Activated gamma-delta T cell treated with Interleukin-2 at 50 U/mL for 16 hours (primary cell): ENCODE measurements at regions not wholly inside any gene's neighbourhood (a gene's known extent, or its start where the extent isn't known, plus 50 kb on each side); places are given as distances from the start of the nearest gene placed in this dataset.
"Not testable (repeated sequence)": the region's sequence is repeated elsewhere in the genome, so short reads cannot be mapped to it uniquely, and the experiment has no call there.

Experiments
- DNase-seq: peaks from one replicate; pipeline ENCODE4 v3.0.0-alpha.2; 2020

DNA sequence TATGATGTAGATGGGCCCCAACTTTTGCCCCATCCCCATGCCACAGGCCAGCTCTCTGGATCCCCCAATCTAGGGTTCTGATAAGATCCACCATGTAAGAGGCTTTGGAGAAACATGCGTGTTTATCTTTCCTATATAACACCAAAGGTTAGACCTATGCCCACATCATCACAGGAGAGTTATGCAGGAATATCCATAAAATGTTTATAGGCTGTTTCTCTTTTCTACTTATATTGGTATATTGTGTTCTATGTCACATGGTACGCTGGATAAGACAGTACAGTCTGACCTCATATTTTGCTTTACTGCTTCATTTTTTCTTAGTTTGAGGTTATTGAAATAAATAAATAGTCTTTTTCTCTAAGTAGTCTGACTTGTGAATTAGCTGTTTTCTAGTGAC is 1013.9 kb upstream of the GYPC start:
- DNase-seq: no peak

DNA sequence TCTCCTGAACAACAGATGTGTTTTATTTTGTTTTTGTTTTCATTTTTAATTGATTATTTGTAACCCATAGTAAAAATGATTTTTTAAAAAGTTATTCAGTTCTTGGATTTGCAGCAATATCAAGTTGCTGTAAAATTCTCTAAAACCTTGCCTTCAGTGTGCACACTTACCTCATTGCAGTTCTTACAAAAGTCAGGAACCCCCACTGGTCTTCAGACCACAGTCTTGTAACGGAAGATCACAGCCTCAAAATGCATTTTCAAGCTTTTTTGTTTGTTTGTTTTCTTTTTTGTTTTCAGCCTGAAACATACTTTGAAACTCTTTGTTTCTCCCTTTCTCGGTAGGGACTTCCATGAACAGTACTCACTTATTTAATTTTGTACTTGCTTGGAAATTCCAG is 1012.8 kb upstream of the GYPC start:
- DNase-seq: no peak

DNA sequence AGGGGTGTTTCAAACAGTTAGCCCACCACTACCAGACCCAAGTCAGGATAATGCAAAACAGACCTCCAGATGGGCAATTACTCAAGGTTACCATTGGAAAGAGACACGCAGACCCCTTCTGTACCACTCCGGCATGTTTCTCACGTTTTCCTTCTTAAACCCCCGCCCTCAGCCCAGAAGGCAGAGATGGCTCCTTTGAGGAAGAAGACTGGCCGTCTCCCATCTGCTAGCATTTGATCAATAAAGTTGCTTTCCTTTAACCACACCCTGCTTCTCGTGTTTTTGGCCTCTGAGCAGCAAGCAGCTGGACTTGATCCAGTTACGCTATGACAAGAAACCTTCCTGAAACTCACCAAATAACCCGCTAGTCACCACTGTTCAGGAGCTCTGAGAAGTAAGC is 1012.4 kb upstream of the GYPC start:
- DNase-seq: no peak

DNA sequence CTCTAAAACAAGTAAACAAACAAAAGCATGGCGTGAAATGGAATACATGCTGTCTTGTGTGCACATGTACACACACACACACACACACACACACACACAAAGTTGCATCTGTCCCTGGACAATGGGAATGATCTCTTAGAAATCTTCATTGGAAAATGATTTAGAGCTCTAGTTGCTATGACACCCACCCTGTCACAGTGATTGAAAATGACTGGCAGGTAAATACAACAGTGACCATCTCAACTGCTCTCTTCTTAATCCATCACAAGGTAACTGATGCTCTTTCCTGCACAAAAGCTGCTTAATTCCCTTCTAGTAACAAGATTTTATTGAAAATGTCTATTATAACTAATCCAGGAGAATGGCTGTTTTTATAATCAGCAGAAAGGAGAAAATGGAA is 1011.7 kb upstream of the GYPC start:
- no peak for DNase-seq

DNA sequence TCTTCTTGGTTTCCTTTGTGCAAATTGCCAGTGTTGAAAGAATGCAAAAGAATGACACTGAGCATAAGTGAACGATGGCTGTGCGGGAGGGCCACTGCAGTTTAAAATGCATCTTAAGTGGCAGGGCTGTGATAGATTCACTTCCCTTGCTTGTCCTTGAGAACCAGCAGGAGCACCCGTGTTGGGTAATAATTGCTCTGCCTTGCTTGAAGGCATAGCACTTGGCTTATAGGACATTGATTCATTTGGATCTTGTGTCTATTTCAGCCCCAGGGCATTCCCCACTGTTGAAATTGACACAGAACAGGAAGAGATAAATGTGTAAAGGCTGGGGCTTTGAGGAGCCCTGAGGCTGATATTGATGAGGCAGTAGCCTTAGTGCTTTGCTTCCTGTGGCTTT is 1003.7 kb upstream of the GYPC start:
- no peak for DNase-seq

DNA sequence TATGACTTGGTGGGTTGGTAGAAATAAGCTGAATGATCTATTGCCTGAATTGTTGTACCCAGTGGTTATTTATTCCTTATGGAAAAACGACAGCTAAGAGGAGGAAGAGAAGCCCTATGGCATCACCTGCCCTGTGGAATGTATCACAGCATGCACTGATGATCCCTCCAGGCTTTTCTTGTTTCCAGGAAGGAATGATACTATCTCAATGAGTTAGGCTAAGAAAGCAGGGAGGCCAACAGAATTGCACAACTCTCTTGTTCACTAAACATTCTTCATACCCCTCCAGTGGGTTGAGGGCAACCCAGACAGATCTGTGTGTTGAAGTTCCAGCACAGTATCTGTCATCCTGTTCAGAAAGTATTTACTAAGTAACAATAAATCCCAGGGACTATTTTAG is 1001.7 kb upstream of the GYPC start:
- DNase-seq: no peak

DNA sequence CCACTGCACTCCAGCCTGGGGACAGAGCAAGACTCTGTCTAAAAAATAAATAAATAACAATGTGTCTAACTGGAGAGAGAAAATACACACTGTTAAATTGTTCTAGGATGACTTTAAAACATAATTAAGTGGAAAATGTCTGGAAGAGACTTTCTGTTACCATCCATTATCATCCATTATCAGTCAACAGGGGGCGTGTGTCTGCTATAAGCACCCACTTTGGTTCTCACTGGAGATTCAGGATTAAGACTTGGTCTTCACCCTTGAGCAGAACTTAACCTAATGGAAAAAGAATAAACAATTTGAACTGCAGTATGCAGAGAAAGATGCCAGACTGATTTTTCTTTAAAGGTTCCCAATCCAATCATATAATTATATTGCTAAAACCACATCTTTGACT is 999.8 kb upstream of the GYPC start:
- DNase-seq: no peak

DNA sequence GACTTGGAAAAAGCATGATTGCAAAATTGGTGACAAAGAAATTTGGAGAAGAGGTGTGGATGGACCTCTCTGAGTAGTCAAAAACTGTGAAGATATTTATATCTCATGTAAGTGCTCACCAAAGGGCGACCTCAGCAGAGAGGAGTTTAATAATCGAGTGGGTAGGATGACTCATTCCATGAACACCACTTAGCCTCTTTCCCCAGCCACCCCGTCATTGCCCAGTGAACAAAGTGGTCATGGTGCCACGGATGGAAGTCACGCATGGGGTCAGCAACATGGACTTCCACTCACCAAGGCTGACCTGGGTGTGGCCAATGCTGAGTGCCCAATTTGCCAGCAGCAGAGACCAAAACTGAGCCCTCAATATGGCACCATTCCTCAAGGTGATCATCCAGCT is 997.4 kb upstream of the GYPC start:
- no peak for DNase-seq

DNA sequence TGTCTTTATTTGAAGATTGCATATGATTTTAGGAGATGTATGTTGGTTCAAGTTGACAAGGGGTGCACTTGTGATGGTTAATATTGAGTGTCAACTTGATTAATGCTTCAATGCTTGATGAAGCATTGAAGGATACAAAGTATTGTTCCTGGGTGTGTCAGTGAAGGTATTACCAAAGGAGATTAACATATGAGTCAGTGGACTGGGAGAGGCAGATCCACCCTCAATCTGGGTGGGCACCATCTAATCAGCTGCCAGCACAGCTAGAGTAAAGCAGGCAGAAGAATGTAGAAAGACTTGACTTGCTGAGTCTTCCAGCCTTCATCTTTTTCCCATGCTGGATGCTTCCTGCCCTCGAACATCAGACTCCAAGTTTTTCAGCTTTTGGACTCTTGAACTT is 995.6 kb upstream of the GYPC start:
- DNase-seq: not testable (repeated sequence)

DNA sequence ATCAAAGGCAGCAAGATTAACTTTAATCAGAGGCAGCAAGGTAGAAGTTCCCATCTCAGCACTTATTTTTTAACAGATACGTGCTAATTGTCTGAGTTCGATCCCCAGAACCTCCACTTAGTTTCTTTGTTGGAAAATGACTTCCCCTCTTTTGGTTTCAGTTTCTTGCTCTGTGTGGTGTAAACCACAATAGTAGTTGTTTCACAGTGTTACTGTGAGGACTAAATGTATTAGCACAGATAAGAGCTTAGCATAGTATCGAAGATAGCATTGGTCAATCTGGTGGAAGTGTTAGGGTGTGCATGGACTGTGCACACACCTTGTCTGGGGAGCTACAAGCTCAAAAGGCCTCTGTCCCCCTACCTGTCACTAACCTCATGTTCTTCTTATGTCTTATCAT is 988.3 kb upstream of the GYPC start:
- DNase-seq: no peak

DNA sequence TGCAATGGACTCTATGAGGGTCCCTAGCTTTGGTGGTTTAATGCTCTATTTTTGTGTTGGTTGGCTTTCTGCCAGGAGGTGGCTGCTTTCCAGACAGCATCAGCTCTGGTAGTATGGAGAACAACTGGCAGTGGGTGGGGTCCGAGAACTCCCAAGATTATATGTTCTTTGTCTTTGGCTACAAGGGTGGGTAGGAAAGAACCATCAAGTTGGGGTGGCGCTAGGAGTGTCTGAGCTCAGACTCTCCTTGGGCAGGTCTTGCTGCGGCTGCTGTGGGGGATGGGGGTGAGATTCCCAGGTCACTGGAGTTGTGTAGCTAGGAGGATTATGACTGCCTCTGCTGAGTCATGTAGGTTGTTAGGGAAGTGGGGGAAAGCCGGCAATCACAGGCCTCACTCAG is 976.1 kb upstream of the GYPC start:
- no peak for DNase-seq

DNA sequence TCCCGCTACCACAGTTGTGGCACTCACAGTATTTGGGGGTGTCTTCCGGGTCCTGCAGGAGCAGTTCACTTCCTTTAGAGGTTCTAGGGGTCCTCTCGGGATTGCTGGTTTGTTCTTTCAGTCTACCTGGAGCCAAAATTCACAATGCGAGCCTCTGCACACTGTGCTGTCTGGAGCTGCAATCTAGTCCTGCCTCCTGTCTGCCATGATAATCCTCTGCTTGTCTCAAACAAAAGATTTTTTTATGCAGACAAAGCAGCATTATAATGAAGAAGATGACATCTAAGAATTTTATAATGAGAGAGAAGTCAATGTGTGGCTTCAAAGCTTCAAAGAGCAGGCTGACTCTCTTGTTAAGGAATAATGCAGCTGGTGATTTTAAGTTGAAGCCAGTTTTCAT is 975.1 kb upstream of the GYPC start:
- DNase-seq: no peak

DNA sequence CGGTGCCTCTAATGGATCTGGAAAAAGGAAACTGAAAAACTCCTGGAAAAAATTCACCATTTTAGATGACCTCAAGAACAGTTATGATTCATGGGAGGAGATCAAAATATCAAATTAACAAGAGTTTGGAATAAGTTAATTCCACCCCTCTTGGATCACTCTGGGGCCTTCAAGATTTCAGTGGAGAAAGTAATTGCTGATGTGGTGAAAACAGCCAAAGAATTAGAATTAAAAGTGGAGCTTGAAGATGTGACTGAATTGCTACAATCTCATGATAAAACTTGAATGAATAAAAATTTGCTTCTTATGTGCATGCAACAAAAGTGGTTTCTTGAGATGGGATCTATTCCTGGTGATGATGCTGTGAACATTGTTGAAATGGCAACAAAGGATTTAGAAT is 974.4 kb upstream of the GYPC start:
- DNase-seq: no peak

DNA sequence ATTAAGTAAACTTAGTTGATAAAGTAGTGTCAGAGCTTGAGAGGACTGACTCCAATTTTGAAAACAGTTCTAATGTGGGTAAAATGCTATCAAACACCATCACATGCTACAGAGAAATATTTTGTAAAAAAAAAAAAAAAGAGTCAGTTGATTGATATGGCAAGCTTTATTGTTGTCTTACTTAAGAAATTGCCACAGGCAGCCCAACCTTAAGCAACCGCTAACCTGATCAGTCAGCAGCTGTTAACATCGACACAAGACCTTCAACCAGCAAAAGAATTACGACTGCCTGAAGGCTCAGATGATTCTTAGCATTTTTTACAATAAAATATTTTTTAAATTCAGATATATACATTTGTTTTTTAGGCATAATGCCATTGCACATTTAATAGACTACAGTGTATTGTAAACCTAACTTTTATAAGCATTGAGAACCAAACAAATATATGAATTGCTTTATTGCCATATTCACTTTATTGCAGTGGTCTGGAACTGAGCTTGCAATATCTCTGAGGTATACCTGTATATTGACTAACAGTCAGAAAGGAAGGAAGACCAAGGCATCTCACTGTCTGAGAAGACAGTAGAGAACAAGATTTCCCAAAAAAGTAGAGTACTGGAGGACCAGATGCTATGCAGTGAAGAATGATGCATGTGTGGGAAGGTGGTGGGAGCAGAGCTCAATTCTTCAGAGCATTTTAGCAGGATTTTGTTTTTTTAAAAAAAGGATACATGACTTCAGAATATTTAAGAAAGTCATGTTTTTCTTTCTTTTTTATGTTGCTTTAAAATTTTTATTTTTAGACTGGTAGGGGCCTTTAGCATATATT is 973.8 kb upstream of the GYPC start:
- no peak for DNase-seq

DNA sequence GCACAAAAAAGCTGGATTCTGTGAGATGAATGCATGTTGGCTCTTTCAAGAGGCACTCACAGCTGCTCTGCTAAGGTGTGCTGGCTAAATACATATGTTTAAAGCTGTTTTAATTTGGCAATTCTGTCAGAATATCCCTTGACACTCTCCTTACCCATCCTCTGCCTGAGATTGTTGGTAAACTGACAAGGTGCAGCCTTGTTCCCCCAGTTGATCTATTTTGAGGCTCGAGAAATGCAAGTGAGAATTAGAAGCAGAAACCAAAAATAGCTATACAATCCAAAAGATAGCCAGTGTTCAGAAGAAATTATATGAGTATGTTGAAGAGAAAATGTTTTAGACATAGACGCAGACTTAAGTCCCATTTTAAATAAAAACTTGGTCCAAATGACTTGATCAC is 971.7 kb upstream of the GYPC start:
- DNase-seq: no peak

DNA sequence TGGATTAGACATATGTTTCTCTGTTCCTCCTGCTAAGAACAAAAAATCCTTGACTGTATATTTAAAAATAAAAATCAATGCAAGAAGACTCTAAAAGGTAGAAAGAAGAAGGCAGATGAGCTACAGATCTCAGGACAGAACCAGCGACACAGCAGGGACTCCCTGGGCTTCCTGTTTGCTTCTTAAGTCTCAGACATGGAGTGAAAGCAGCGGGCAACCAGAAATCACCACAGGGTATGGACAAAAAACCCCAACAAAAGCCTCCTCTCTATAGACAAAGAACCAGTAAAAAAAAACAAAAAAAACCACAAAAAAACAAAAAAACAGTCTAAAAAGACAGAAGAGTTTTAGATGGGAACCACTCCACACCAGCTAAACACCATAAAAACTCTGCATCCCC is 971.0 kb upstream of the GYPC start:
- no peak for DNase-seq

DNA sequence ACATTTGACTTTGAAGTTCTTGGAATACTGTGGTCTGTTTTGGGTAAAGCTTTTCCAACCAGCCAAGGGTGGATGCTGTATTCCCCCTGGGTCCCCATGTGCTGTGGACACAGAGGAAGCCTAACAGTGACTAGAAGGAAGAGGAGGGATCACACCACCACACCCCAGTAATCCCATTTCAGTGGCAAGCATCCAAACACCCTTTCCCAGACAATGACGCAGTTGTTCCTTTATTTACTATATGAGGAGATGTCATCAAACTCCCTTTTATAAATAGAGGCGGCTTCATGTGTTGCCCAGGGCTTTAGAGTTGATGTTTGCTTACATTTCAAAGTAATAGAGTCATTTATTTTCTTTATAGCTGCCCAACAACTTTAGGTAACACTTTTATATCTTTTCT is 959.4 kb upstream of the GYPC start:
- DNase-seq: no peak

DNA sequence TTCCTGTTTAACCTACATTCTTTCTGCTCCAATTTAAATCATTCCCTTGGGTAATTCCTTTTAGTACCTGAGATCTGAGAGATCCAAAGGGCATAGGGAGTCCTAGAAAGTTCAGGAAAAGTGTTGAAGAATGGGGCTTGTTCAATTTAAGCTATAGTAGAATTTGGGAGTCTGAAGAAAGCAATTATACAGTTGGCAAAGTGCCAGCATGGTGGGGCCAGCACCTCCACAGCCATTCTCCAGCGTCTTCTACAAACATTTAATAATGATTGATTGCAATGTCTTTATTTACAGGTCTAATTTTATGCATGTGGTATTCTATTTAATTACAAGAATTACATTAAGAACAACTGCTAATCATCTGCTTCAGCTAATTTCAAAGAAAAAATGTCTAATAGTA is 957.7 kb upstream of the GYPC start:
- DNase-seq: no peak

DNA sequence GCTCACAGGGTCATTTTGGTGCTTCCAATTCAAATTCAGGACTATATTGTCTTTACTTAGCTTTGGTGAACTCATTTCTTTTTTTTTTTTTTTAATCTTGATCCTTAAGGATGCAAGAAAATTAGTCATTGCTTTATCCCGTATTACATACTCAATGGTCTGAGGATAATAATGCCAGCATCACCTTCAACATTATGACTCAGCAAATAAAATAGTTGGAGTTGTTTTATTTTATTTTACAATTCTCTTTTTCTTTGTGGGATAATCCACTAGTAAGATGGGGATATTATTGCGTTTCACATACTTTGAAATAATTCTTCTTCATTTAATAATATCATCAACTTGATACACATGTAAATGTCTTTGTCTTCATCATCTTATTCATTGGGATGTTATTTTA is 954.9 kb upstream of the GYPC start:
- no peak for DNase-seq

DNA sequence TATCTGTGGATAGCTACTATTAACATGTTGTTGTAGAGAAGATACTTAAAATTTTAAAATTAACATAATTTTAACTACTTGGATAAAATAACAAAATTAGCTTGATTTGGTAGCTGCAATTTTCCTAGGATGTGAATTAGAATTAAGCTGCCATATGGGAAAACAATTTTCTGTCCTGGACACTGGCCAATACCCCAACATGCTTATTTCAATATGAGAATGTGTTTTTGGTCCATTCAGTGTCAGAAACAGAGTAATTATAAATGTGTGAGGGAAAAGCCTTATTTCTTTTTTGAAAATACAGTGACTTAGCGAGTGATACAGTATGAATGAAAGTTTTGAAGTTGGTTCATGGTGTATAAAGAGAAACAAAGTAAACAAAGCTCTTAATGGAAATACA is 948.3 kb upstream of the GYPC start:
- DNase-seq: no peak

DNA sequence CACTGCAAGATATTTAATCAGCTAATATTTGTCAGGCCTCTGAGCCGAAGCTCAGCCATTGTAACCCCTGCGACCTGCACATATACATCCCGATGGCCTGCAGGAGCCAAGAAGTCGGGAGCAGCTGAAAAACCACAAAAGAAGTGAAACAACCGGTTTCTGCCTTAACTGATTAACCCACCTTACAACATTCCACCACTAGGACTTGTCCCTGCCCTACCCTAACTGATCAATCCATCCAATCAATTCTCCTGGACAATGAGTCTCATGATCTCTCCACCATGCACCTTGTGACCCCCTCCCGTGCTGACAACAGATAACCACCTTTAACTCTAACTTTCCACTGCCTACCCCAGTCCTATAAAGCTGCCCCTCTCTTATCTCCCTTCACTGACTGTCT is 945.4 kb upstream of the GYPC start:
- DNase-seq: no peak

DNA sequence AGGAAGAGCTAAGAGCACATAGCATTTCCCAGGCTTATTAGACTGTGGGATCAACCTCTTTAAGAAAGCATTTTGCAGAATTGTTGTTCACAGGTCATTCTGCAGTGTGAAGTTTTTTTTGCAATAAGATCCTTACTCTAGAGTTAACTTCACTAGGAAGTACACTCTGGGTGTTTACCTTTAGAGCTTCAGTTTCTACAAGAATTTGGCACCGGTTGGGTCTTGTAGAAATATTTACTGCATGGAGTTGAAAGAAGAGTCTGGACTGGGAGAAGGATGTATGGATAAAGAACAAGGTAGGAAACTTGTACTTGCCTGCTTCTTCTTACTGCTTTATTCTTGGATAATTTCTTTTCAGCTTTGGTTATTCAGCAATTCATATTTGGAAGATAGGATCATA is 944.9 kb upstream of the GYPC start:
- DNase-seq: no peak

DNA sequence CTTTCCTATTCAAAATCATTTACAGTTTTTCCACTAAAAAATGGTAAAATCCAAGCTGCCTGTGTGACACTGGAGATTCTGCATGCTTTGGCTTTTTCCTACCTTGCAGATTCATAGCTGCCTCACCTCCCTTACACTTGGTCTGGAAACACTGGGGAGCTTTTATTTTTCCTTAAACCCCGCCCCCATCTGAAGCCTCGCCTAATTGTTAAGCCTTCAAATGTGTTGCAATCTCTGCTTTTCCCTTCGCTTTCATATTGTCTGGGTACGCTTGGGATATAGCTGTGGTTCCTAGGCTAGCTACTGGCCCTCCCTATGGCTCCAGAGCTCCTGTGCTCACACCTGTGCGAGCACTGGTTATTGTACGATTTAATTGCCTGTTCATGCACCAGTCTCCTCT is 942.4 kb upstream of the GYPC start:
- DNase-seq: no peak

DNA sequence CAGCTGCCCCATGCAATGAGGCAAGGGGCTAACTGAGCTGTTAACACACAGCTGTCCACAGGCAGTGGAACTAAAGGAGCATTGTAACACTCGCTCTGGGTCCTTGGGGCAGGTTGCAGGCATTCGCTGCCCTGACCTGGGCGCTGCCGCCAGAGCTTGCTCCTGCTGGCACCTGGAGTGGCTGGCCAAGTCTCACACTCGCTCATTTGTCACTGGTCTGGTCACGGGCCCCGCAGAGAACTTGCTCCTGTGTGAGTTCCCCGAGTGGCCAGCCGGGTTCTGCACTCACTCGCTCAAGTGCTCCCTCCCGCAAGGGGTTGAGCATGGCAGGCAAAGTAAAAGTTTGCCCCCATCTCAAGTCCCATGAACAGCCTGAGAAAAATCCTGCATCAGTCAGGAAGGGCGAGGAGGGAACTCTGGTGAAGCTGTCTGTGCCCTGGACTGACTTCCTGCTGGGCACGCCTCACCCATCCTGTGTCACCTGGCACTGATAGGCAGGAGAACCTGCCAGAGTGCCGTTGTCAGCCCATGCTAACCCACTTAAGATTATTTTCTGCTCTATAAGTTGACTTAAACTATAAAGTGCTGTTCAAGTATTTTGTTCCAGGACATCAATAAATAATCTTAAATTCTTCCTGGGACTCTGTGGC is 934.8 kb upstream of the GYPC start:
- DNase-seq: no peak

DNA sequence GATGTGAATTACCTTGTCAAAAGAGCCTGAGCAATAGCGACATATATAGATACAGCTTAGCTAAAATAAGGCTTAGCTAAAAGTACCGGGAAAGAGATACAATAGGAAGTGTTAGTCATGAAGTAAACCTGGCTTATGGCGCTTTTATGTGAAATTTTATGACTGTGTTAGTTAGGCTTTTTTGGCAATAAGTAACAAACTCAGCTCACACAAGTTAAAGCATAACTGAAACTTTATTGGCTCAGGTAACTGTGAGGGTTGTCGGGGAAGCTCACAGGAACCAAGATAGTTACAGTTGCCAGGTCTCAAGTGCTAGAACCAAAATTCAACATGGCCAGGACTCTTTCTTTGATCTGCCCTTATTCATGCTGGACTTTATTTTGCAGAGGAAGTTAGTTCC is 925.0 kb upstream of the GYPC start:
- no peak for DNase-seq
